Erythroblast (primary cell): ENCODE measurements at regions not wholly inside any gene's neighbourhood (a gene's known extent, or its start where the extent isn't known, plus 50 kb on each side); places are given as distances from the start of the nearest gene placed in this dataset.
"Not testable (repeated sequence)": the region's sequence is repeated elsewhere in the genome, so short reads cannot be mapped to it uniquely, and the experiment has no call there.

Experiments
- DNase-seq, 2 experiments: peaks; one replicate each; lab custom pipeline; 2025; lab: John Stamatoyannopoulos, UW
- GATA1 ChIP-seq: IDR thresholded peaks from 2 replicates; pipeline ENCODE4 v1.6.1; 2011; ENCODE audit warnings: low read depth, mild to moderate bottlenecking, control low read depth, low read length, moderate library complexity
- POLR2A ChIP-seq: IDR thresholded peaks from 2 replicates; pipeline ENCODE4 v1.6.1; 2011; ENCODE audit warnings: mild to moderate bottlenecking, low read length

GRCh38 chr4:186984105-186984644 is 260.5 kb upstream of the FAT1 start:
- no peak for DNase-seq
- no peak for TF ChIP-seq GATA1
- no peak for TF ChIP-seq POLR2A

DNA sequence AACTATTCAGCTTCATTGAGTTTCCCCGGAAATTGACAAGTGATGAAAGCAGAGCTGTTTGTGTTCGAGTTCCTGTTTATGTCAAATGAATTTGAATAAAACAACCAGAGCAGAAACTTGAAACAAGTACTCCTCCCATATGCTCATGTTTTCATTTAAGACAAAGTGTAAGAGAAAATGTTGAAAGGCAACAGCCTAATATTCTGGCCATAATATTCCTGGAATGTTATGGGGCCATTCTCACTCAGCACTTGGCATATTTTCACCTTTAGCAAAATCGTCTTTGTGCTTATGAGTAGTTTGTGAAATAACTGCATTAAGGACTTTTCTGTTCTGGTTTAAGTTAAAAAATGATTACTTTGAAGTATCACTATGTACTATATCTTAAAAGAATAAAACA is 276.0 kb upstream of the FAT1 start:
- DNase-seq = no peak
- TF ChIP-seq GATA1 (no peak), POLR2A (no peak)

DNA sequence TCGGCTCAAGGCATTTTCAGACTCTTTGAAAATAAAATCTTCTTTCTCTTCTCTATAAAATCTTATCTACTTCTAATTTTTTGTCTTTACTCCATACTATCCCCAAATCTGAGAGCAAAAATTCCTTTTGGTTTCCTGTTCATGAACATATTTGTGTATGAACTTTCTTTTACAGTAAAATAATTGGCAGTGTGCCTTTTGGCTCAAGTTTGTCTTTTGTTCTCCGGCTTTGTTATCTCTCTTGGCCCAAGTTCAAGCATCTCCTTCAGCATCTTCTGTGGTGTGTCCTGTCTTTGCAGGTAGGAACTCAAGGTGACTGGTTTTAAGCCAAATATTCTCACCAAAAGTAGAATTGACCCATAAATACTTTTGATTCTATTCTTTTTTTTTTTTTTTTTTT is 276.6 kb upstream of the FAT1 start:
- TF ChIP-seq POLR2A (no peak), GATA1 (no peak)
- no peak for DNase-seq

DNA sequence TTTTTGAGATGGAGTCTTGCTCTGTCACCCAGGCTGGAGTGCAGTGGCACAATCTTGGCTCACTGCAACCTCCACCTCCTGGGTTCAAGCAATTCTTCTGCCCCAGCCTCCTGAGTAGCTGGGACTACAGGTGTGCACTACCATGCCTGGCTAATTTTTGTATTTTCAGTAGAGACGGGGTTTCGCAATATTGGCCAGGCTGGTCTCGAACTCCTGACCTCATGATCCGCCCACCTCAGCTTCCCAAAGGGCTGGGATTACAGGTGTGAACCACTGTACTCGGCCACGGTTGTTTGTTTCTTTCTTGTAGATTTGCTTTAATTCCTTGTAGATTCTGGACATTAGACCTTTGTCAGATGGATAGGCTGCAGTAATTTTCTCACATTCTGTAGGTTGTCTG is 278.5 kb upstream of the FAT1 start:
- DNase-seq = not testable (repeated sequence)

GRCh38 chr4:187004628-187005027 is 281.0 kb upstream of the FAT1 start:
- TF ChIP-seq GATA1 = no peak
- no peak for TF ChIP-seq POLR2A
- DNase-seq = no peak

- TF ChIP-seq POLR2A = no peak
- TF ChIP-seq GATA1 = no peak
- no peak for DNase-seq
Observed at GRCh38 chr4:187006189-187006618, 282.5 kb upstream of the FAT1 start.

DNA sequence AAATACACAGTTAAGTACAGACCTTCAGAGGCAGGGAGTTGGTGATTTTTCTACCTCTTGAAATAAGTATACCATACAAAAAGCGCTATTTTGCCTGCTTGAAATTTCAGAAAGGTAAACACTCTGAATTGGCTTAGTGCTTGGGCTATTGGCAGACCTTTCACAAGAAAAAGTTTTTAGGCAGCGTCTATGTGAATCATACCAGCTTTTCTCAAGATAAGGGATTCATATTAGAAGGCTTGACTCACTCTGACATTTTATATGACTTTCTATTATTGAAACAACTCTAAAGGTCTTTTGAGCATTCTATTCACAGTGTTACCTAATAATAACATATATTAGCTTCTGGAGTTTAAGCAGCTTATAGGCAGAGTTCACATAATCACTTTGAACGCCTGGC is 286.4 kb upstream of the FAT1 start:
- DNase-seq = no peak
- TF ChIP-seq GATA1 (no peak), POLR2A (no peak)

DNA sequence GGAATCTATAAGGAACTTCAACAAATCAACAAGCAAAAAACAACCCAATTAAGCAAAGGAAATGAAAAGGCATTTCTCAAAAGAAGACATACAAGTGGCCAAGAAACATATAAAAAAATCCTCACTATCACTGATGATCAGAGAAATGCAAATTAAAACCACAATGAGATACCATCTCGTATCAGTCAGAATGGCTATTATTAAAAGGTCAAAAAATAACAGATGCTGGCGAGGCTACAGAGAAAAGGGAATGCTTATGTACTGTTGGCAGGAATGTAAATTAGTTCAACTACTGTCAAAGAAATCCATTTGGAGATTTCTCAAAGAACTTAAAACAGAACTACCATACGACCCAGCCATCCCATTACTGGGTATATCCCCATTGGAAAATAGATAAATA is 292.4 kb upstream of the FAT1 start:
- no peak for DNase-seq
- no peak for TF ChIP-seq POLR2A
- TF ChIP-seq GATA1 = no peak

DNA sequence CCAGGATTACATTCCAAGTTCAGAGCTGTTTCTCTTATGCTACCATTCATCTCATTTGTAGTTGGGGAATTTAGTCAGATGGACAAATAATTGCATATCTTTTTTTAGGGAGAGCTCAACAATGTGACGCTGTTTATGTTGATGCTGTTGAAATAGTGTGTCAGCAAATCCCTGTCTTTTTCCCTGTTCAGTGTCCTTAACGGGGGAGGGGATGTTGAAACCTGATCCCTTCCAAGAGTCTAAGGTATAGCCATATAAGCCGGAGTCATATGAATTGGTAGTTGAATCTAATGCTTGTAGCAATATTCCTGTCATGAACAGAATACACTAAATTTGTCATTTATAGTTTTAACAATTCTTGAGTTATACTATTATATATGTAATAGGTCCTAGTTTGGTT is 293.5 kb upstream of the FAT1 start:
- TF ChIP-seq POLR2A (no peak), GATA1 (no peak)
- DNase-seq = no peak

- no peak for DNase-seq
- TF ChIP-seq POLR2A = no peak
- no peak for TF ChIP-seq GATA1
Observed at GRCh38 chr4:187019896-187020295, 296.2 kb upstream of the FAT1 start.

DNA sequence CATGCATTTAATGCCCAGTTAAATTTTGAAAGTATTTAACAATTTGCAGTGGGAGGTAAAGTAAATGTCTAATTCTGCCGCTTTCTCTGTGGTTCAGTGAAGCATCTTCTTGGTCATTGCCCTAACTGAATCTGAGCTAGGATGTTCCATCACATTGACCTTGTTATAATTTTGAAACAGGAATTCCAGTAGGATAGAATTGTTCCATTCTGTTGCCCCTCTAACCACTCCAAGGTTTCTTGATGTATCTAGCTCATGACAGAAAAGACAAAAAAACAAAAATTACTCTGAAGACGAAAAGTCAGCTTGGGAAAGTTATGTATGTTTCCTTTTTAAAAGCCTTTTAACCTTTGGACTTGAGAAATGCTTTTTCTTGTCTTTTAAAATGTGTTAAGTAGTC is 297.0 kb upstream of the FAT1 start:
- DNase-seq = no peak
- TF ChIP-seq GATA1 (no peak), POLR2A (no peak)

- no peak for TF ChIP-seq GATA1
- no peak for TF ChIP-seq POLR2A
- no peak for DNase-seq
Observed at GRCh38 chr4:187021436-187022205, 298.0 kb upstream of the FAT1 start.

DNA sequence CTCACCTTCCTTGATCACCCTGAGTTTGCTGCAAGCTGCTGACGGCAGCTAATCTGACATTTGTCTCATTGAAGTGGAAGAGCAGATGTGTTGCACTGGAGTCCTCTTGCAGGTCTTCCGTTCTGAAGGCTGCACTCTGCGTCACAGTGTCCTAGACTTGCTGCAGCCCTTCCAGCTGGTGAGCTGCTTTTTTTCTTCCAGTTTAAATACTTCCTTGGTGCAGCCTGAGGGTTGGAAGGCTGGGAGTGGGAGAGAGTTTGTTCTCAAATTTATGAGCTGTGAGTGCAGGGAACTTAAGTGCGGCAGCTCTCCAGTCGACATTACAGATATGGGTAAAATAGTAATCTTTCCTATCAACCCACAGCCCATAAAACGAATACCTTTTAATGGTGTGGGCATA is 303.6 kb upstream of the FAT1 start:
- DNase-seq = no peak
- no peak for TF ChIP-seq GATA1
- TF ChIP-seq POLR2A = no peak

DNA sequence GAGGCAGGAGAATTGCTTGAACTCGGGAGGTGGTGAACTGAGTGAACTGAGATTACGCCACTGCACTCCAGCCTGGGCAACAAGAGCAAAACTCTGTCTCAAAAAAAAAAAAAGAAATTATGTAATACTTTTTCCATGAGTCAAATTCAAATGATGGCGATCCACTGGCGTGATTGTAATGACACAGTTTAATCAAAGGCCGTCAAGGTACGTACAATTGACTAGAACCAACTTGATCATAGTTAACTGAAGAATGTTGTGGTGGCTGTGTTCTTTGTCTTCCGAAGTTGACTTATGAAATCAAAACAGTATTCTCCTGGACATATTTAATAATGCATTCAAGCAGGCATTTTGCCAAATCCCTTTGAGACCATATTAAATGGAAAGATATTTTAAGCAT is 318.6 kb upstream of the FAT1 start:
- TF ChIP-seq GATA1 = no peak
- no peak for TF ChIP-seq POLR2A
- DNase-seq = no peak

- TF ChIP-seq POLR2A (no peak), GATA1 (no peak)
Observed at GRCh38 chr4:187046471-187046870, 322.8 kb upstream of the FAT1 start.

GRCh38 chr4:187059021-187059420 is 335.4 kb upstream of the FAT1 start:
- DNase-seq = no peak
- TF ChIP-seq GATA1 (no peak), POLR2A (no peak)

More at GRCh38 chr4:187046471-187046870, 322.8 kb upstream of the FAT1 start:
- no peak for DNase-seq
